GM12878 (cell line): ENCODE measurements at regions not wholly inside any gene's neighbourhood (a gene's known extent, or its start where the extent isn't known, plus 50 kb on each side); places are given as distances from the start of the nearest gene placed in this dataset.

Experiments
- CTCF ChIP-seq, 3 experiments: IDR thresholded peaks in 2 of 3; conservative IDR thresholded peaks in 1 of 3; 2 replicates each; pipeline ENCODE4 v1.5.1; 2011; ENCODE audit warnings: low read depth in 3 of 3, low read length in 3 of 3, mild to moderate bottlenecking in 3 of 3, control low read depth in 2 of 3, moderate library complexity in 2 of 3, inconsistent platforms in 1 of 3, mixed read lengths in 1 of 3; ENCODE audit not compliant: control insufficient read depth in 2 of 3, insufficient read depth in 1 of 3; ENCODE audit errors: extremely low read depth in 1 of 3
- FOXM1 ChIP-seq: IDR thresholded peaks from 2 replicates; pipeline ENCODE4 v1.6.1; 2012; ENCODE audit warnings: low read depth, mild to moderate bottlenecking, inconsistent platforms, low read length, moderate library complexity
- JUNB ChIP-seq: IDR thresholded peaks from 2 replicates; pipeline ENCODE4 v1.6.1; 2016; ENCODE audit warnings: antibody characterized with exemption, mild to moderate bottlenecking
- NFXL1 ChIP-seq: fragments of 450-650 bp; IDR thresholded peaks from 2 replicates; pipeline ENCODE4 v1.6.1; 2017; ENCODE audit warnings: antibody characterized with exemption, mild to moderate bottlenecking, borderline replicate concordance
- NR2C2 ChIP-seq: IDR thresholded peaks from 2 replicates; pipeline ENCODE4 v1.6.1; 2011; ENCODE audit warnings: borderline replicate concordance, low read depth; ENCODE audit not compliant: control insufficient read depth, insufficient read length
- POLR2A ChIP-seq: IDR thresholded peaks from 2 replicates; pipeline ENCODE4 v1.6.1; 2011; ENCODE audit warnings: low read depth, mild to moderate bottlenecking, low read length
- RUNX3 ChIP-seq: IDR thresholded peaks from 2 replicates; pipeline ENCODE4 v1.6.1; 2012; ENCODE audit warnings: low read length, inconsistent platforms
- SUZ12 ChIP-seq: fragments of 200-600 bp; sonication (generic); IDR thresholded peaks from one replicate; pipeline ENCODE4 v1.6.1; 2018; ENCODE audit warnings: antibody characterized with exemption, mild to moderate bottlenecking; ENCODE audit not compliant: unreplicated experiment
- YY1 ChIP-seq: IDR thresholded peaks from 2 replicates; pipeline ENCODE4 v1.6.1; 2011; ENCODE audit warnings: low read depth, mild to moderate bottlenecking, low read length

GRCh38 chr4:98778206-98778605 is 119.8 kb upstream of the TSPAN5 start:
- no peak for TF ChIP-seq FOXM1
- TF ChIP-seq SUZ12: no peak
- no peak for TF ChIP-seq YY1
- TF ChIP-seq RUNX3: no peak
- no peak for TF ChIP-seq JUNB
- TF ChIP-seq NR2C2: no peak
- TF ChIP-seq POLR2A: no peak
- no peak for TF ChIP-seq CTCF (IDR thresholded peaks at IDR 0.05 in 2 of 3, conservative IDR thresholded peaks at IDR 0.05 in 1 of 3; ENCODE audit: control insufficient read depth in 2 of 3, extremely low read depth in 1 of 3, insufficient read depth in 1 of 3, low read depth in 3 of 3, low read length in 3 of 3)
- no peak for TF ChIP-seq NFXL1
